ENCODE measurements at regions not wholly inside any gene's neighbourhood (a gene's known extent, or its start where the extent isn't known, plus 50 kb on each side); places are given as distances from the start of the nearest gene placed in this dataset.
"Not testable (repeated sequence)": the region's sequence is repeated elsewhere in the genome, so short reads cannot be mapped to it uniquely, and the experiment has no call there.

DNA sequence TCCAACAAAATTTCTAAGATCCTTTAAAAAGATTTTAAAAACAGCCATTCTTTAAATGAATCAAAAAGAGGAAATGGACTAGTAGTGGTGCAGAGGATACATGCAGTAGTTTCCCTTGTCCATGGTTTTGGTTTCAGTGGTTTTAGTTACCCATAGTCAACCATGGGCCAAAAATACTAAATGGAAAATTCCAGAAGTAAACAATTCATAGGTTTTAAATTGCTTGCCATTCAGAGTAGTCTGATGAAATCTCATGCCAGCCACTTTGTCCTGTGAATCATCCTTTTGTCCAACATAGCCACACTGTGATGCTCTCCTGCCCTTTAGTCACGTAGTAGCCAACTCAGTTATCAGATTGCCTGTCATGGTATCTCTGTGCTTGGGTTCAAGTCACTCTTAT lies 286.1 kb downstream of the ANXA1 start:
- CTCF ChIA-PET, result no interaction called here
- POLR2A ChIA-PET, result no interaction called here
- DNase-seq (ENCODE audit: extremely low spot score), result peak; percentile 8
- TF ChIP-seq CTCF (IDR thresholded peaks at IDR 0.05; ENCODE audit: control extremely low read depth, extremely low read depth, low read depth, missing control alignments), result no peak

- POLR2A ChIA-PET; DNase-seq (ENCODE audit: extremely low spot score): not testable (repeated sequence)
- CTCF ChIA-PET, result interaction anchor here (1.3 to 1.9 kb wide), 2 partner anchors 12 to 19 kb away, joined by 4 to 7 read pairs; no protein-coding TSS in a partner anchor
Measured at GRCh38 chr9:73439839-73440238, 288.2 kb downstream of the ANXA1 start.

GRCh38 chr9:73441223-73441622 lies 289.6 kb downstream of the ANXA1 start:
- CTCF ChIA-PET, result interaction anchor here (1.3 to 1.9 kb wide), 2 partner anchors 14 to 18 kb away, joined by 4 to 7 read pairs; no protein-coding TSS in a partner anchor
- no peak for DNase-seq (ENCODE audit: extremely low spot score)
- POLR2A ChIA-PET, result no interaction called here
- no peak for TF ChIP-seq CTCF (IDR thresholded peaks at IDR 0.05; ENCODE audit: control extremely low read depth, extremely low read depth, low read depth, missing control alignments)

- POLR2A ChIA-PET, result no interaction called here
- no peak for DNase-seq (ENCODE audit: extremely low spot score)
- no peak for TF ChIP-seq CTCF (IDR thresholded peaks at IDR 0.05; ENCODE audit: control extremely low read depth, extremely low read depth, low read depth, missing control alignments)
Measured at GRCh38 chr9:73441890-73442818, 290.5 kb downstream of the ANXA1 start.

DNA sequence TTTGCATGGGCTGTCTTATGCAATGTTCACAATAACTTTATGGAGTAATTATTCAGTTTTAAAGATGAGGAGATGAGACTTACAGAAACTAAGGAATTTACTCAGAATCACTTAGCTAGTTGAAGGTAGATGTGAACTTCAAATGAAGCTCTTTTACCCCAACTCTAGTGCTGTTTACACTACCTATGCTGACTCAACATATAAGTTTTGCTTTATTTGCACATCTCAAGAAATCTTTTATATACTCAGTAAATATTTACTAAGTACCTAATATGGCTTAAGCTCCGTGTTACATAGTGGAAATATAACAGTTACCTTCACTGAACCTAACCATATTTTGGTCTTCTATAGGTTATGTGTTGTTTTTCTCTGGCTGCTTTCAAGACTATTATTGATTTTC lies 293.2 kb downstream of the ANXA1 start:
- DNase-seq (ENCODE audit: extremely low spot score), result no peak
- POLR2A ChIA-PET, result no interaction called here
- CTCF ChIA-PET, result no interaction called here
- no peak for TF ChIP-seq CTCF (IDR thresholded peaks at IDR 0.05; ENCODE audit: control extremely low read depth, extremely low read depth, low read depth, missing control alignments)

More at GRCh38 chr9:73441890-73442818, 290.5 kb downstream of the ANXA1 start:
- CTCF ChIA-PET, result no interaction called here

GRCh38 chr9:73445384-73445783 lies 293.7 kb downstream of the ANXA1 start:
- CTCF ChIA-PET; DNase-seq (ENCODE audit: extremely low spot score); POLR2A ChIA-PET: not testable (repeated sequence)

GRCh38 chr9:73446306-73446705 lies 294.6 kb downstream of the ANXA1 start:
- DNase-seq (ENCODE audit: extremely low spot score), result no peak
- POLR2A ChIA-PET, result no interaction called here
- no peak for TF ChIP-seq CTCF (IDR thresholded peaks at IDR 0.05; ENCODE audit: control extremely low read depth, extremely low read depth, low read depth, missing control alignments)
- CTCF ChIA-PET, result no interaction called here
